NCI-H2171 (cell line): ENCODE measurements at regions not wholly inside any gene's neighbourhood (a gene's known extent, or its start where the extent isn't known, plus 50 kb on each side); places are given as distances from the start of the nearest gene placed in this dataset.

Source experiments
- DNase-seq: peaks from one replicate; lab custom pipeline; 2025; lab: John Stamatoyannopoulos, UW

DNA sequence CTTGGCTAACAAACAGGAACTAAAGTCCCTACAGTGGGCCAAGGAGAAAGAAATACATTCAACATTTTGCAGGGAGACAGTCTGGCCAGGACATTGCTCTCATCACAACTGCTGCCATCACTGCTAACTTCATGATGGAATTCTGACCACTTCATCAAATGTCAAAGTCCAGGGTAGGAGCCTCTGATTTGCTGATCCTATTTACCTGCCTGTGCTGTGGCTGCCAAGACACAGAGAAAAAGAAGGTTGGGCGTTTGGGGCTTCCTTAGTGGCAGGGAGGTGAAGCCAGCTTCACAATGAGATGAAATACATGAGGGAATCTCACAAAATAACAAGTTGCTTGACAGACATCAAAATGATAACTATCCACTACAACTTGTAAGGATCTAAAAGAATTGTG is 343.9 kb upstream of the CADM1 start:
- no peak for DNase-seq

DNA sequence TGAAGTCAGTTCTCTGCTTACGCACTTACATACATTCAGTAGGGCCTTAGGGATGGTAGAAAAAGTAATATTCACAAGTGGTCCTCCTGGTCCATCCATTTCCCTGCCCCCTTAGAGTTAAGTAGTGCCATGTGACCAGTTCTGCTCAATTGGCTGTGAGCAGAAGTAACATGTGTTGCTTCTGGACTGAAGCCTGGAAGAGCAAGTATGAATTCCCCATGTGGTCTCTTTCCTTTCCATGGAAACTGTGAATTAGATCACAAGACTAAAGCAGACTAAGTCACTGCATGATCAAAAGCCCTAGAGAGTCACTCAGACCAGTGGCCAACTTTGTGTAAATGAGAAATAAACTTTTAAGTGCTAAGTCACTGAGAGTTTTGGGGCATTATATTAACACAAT is 341.7 kb upstream of the CADM1 start:
- no peak for DNase-seq

DNA sequence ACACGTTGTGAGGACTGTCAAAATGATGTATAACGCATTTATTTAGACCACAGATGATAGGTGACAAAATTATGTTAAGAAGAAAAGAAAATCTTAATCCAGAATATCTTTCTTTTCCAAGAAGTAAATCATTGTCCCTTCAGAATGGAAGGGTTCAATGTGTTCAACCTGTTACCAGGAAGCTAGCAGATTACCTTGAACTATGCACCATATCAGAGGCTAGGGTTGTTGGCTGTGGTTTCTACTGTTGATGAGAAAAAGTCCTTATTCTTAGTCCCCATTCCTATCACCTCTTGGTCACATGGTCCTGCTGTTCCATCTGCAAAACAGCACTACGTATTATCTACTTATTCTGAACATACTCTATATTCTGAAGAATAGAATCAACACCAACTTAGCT is 339.5 kb upstream of the CADM1 start:
- no peak for DNase-seq

DNA sequence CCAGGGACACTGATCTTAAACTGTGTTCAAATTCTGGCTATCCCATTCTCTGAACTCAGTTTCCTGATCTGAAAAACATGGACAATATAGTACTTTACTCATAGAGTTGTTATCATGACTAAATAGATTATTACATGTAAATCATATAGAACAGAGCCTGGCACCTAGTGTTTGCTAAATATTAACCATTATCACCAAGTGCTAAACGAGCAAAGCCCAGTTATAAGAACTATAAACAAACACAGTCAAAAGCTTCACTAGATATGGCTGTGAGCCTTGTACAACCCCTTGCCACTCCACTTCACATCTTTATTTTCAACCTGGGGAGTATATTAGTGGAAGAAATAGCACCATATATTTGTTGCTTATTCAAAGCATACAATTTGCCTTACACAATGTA is 338.9 kb upstream of the CADM1 start:
- no peak for DNase-seq

DNA sequence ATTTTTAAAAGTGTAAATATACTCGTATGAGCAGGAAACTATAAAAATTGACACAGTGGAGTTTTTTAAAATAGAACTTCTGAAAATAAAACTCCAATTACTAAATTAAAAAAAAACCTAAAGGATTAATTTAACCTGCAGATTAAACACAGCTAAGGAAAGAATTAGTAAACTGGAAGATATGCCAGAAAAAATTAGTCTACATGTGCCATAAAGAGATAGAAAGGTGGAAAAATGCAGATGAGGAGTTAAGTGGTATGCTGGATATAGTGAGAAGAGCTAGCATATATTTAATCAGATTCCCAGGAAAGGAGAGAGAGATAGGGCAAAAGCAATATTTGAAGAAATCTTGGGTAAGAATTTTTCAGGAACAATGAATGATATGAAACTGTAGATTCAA is 315.8 kb upstream of the CADM1 start:
- DNase-seq = no peak

DNA sequence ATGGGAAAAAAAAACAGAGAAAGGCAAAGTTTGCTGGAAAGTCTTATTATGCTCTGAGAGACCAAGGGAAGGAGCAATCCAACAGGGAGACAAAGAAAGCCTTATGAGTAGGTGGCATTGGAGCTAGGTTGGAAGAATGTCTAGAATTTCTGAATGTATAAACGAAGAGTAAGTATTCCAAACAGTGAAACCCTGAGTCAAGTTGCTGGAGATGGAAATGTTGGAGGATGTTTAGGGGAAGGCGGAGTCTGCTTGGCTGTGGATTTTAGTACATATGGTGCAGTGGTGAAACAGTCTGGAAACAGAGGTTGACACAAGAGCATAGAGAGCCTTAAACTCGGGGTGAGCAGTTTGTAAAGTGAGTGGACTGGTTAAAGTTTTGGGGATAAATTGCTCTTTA is 314.8 kb upstream of the CADM1 start:
- DNase-seq = no peak

DNA sequence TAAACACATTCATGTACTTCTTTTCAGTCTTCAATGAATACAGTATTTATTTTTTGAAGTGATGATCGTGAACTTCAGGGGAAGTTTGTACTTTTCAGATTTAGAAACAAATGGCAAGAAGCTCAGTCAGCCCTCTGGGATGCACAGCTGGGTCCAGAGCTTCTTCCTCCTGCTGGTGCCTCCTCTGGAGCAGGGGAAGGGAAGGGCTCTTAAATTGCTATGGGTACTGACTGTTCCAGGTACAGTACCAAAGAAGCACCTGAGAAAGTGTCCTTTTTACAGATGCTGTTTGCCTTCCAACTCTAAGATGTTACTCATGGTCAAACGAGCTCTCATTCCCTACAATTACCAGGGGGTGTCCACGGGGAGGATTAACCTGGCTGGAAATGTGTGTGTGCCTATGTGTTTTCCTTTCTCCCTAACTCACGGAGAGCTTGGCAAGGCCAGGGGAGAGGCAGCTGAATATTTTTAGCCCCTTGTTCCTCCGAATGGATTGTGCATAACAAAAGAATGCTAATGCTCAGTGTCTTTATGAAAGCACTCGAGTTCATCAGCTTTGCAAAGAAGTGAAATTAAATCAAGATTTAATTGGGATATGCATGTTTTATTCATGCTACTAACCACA is 313.7 kb upstream of the CADM1 start:
- DNase-seq = no peak

DNA sequence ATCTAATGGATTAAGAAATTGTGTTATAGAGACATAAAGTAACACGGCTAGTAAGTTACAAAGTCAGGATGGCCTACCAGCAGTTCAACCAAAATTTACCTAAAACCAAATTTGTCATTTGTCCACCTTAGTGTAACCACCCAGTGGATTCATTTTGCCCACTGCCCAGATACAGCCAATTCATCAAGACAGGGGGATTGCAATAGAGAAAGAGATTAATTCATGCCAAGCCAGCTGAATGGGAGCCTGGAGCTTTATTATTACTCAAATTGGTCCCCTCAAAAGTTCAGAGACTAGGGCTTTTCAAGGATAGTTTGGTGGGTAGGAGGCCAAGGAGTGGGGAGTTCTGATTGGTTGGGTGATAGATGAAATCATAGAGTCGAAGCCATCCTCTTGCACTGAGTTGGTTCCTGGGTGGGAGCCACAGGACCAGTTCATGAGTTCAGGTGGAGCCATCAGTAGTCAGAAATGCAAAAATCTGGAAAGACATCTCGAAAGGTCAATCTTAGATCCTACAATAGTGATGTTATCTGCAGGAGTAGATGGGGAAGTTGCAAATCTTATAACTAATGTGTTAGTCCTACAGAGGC is 304.2 kb upstream of the CADM1 start:
- no peak for DNase-seq

DNA sequence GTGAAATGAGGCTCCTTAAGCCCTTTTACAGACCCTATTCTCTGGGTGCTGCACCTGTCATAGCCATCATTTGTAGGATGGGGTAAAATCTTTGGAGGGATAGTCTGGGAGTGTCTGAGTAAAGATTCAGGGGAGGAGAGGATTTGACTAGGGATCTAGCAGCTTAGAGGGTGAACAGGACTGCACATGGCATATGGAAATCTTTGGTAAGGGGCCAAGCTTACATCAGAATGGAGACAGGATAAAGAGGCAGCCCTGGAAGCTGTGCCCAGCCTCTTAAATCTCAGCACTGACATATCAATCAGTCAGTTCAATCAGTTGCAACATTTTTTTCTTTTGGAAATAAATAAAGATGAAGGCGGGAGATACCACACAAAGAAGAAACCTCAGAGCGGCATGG is 301.8 kb upstream of the CADM1 start:
- peak; percentile 13 for DNase-seq

DNA sequence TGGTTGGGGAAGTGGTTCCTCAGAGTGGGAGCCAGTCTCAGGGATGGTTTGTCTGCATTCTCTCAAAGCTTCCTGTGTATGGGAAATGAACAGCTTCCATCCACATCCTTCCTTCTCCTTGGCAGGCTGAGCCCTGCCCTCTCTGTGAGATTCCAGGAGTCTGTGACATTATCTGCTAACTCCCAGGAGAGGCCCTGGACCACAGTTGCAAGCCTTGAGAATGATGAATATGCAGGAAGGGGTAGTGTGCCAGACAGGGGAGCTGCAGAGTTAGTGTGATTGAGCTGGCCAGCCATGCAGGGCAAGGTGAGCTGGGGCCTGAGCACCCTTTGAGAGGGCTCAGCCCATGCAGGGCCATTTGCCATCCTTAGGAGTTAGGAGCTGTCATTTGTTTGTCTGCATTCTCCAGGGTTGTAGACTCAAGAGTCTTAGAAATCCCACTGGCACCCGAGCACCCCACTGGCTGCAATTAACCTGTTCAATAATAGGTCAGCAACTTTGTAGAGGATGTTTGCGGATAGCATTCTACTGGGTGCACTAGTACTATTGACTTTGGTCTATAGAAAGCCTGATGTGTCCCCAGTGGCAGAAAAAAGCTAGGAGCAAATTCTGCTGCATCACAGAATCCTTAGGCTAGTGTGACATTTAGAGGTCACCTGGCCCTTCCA is 299.0 kb upstream of the CADM1 start:
- DNase-seq = no peak

DNA sequence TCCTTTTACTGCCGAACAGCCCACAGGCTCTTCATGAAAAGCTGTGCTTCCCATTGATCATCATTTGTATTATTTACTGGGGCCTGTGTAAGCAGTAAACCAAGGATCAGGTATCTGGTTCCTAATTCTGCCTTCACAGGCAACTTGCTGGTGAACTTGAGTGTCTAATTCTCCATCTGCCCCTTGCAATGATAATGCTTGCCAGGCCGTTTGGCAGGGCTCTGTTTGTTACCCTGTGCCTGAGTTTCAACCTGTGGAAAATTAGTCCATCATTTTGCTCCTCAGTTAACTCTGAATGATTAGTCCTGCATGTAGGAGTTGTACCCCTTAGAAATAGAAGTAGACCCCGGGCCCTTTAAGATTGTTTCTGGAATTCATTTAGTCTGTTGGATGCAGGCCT is 298.4 kb upstream of the CADM1 start:
- no peak for DNase-seq

DNA sequence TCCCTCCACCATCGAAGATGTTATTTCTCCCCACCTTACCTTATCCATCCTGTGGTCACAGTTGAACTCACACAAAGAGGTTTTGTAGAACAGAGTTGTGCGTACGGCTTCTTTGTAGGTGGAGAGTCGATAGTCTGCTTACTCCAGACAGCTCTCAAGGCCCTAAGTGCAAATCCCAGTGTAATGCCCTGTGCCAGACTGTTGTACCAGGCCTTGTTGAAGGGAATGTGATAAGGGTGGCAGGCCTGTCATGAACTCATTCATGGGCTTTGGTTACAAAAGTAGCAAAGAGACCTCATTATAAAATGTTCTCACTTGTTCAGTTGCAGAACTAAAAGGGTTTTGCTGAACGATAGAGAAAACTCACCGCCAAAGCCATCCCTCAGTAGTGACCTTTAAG is 288.7 kb upstream of the CADM1 start:
- DNase-seq = no peak

DNA sequence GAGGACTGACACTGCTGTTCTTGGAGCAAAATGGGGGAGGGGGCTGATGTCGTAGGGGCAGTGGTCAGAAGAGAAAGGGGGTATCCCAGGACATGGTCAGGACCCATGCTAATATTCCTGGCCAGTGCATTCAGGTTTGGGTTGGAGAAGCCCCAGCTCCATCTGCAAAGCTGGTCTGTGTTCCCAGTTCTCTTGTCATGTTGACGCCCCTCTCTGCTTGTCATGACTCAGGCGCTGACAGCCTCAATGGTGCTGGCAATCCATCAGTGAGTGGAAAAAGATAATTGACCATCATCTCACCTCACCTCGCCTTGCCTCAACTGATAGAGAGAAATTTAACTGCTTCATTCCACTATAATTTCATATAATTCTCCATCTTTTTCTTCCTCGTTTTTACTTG is 283.1 kb upstream of the CADM1 start:
- no peak for DNase-seq

DNA sequence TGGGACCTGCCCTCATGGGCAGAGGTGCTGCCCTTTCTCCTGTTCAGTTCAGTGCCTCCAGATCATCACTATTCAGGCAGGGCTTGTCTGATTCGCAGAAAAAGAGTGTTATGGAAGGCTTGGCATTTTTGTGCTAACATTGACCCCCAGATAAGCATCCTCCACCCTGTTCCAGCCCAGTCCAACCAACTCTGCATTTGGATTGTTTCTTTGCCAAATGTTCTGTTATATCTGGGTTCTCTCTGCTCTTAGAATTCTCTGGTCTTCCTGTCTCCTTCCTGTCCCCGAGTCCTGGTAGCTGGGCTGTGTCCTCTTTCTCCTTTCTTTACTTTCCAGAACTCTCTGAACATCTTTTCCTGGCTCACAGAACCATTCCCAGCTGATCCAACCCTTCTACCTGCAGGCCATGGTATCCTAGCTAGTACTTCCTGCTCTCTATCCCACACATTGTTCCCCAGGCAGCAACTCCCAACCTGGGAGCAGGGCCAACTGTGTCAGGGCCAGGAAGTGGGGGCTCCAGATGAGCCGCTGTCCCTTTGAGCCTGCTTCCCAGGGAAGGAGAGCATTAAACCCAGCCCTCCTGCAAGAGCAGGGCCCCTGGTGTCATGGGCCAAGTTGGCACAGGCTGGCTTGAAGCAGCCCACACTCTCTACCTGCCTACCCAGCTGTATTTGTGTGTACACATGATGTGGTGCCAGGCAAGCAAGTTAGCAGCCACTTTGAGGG is 280.7 kb upstream of the CADM1 start:
- no peak for DNase-seq

DNA sequence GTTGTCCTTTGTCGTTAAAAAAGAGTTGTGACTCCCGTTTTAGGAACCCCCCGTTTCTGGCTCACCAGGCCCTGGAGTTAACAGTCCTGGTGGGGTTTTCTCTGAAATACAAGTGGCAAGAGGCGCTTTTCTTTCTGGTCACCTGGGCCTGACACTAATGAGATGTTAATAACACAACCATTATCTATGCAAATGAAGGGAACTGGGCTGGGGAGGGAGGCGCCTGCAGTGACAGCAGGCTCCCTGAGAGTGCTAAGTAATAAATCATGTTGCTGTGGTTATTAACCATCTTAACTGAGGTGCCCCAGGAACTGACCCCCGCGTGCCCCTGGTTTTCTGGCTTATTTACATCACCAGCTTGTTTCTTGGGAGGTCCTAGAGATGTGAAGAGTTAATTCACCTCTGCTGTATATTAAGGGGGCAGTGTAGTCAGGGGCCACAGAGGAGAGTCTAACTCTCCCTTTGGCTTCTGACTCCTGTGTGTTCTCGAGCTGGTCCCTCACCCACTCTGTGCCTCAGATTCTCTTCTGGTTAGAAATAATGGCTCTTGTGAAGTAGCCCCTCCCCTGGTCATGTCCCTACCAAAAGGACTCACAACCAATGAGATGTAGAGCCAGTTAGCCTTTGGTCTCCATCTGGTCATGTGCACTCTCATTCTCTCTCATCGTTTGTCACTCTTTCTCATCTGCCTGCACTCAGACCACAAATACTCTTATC is 276.6 kb upstream of the CADM1 start:
- DNase-seq = no peak

DNA sequence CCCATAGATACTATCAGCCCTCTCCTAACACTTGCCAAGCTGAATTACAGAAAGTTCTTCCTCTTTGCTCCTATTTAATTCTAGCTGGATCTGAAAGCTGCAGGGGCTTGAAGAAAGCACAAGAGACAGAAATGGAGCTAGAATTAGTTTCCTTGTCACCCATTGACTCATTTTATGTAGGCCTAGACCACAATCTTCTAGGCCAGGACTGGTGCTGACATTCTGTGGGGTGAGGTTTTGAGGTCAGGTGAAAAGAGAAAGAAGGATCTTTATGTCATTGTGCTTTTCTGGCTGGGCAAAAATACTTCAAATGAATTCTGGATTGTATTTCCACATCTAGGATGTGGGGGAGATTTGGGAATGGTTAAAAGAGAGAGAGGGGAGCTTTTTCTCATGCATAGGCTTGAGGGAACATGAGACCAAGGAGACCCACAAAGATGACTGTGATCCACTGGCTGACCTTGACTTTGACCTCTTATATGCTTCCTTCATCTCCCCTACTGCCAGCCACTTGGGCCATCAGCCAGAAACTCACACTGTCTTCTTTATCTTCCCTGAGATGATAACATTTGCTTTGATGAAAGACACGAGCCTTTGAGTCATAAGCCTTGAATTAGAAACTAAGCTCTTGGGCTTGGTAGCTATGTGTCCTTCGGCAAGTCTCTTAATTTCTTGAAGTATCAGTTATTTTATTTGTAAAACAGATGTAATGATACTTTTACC is 274.9 kb upstream of the CADM1 start:
- no peak for DNase-seq

DNA sequence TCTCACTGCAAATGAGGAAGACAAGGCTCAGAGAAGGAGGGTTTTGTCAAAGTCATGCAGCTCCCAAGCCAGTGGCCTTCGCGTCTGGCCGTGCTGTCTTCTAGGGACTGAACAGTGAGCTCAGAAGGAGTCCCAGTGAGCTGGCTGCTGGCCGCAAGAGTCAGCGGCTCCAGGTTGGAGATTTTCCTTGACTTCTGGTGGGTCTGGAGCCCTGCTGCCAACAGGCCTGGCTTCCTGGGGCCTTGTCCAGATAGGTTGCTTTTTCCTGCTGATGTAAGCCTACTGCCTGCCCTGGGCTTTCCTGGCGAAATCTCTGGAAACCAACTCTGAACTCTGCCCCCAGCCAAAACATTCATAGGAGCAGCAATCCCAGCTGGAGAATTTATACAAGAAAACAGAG is 272.7 kb upstream of the CADM1 start:
- no peak for DNase-seq

DNA sequence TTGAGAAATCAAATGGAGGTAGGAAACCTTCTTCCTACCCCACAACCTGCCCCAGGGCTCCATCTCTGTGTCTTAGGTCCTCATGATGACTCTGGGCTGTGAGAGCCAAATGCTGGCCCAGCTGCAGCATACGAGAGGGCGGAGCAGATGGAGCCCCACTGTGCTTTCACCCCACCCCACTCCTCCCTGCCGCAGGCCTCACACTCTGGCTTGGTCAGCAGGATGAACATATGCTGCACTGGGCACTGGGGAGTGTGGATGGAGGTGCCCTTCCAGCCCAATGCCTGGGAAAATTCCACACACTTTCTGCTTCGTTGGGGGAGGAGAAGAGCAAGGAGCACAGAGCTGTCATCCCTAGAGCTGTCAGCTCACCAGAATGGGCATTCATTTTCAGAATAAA is 271.6 kb upstream of the CADM1 start:
- no peak for DNase-seq

DNA sequence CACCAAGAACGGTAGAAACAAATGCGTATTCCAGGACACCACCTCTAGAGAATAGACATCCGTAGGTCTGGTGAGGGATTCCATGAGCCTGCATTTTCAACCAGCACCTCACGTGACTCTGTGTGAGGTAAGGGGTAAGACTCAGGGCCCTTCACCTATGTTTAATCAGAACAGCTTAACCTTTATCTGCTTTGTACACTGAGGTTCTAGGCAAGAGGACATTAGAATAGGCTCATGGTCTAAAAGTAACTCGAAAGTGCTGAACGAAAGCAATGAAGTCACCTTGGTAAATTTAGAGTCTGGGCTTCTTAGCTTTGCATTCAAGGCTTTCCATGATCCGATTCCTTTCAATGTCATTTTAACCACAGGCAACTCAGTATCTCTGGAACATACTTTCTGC is 270.5 kb upstream of the CADM1 start:
- no peak for DNase-seq

DNA sequence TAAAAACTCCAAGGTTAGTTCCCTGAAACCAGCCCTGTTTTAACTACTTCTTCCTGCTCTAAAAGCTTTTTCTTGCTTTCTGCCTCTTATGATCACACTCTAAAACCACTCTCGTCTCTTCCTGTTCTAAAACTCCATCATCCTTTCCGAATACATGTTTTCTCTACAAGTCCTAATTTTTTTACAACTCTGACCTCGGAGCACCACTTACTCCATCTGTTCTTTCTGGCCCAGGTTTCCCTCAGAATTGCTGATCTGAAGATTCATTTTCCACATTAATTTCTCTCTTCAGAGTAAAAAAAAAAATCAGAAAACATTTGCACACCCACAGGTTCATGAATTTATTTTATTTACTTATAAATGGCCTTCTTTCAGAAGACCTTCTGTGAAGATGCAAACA is 265.7 kb upstream of the CADM1 start:
- no peak for DNase-seq

DNA sequence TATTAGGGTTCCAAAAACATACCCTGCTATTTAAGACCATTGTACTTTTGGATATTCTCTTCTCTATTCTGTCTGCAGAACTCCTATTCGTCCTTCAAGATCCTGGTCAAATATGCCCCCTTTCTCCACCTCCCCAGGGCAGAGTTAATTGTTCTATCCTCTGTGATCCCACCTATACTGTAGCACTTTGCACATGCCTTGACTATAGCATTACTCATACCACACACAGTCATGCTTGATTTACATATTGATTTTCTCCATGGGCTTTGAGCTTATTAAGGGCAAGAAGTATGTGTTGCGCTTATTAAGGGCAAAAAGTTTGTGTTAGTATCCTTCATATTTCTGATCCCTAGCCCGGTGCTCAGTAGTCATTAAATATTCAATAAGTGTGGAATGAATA is 263.7 kb upstream of the CADM1 start:
- DNase-seq = no peak
